ENCODE measurements at regions not wholly inside any gene's neighbourhood (a gene's known extent, or its start where the extent isn't known, plus 50 kb on each side); places are given as distances from the start of the nearest gene placed in this dataset.
"Not testable (repeated sequence)": the region's sequence is repeated elsewhere in the genome, so short reads cannot be mapped to it uniquely, and the experiment has no call there.

DNA sequence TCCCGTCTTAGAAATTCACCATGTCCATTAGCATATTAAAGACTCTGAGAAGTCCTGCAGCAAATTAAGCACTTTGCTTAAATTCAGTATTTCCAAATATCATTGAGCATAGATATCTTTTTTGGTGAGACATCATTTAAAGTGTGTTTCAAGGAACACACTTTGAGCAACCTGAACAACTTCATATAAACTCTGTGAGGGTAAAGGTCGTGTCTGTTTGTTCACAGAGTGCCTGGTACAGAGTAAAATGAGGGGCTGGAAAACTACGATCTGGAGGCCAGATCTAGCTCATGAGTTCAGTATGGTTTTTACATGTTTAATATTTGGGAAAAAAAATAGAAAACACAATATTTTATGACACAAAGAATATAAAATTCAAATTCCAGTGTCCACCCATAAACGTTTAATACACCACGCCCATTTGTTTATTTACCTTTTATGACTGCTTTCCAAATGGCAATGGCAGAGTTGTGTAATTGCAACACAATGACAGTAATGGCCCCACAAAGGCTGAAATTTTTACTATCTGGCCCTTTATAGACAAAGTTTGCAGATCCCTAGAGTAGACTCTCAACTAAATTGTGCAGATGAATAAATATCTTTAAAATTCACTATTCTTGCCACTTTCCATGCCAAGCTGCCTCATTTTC, 67.4 kb downstream of the SNTN start:
- no peak for DNase-seq (ENCODE audit: low spot score)

- not testable (repeated sequence) for DNase-seq (ENCODE audit: low spot score)
These were observed 68.5 kb downstream of the SNTN start for GRCh38 chr3:63720951-63721350.

DNA sequence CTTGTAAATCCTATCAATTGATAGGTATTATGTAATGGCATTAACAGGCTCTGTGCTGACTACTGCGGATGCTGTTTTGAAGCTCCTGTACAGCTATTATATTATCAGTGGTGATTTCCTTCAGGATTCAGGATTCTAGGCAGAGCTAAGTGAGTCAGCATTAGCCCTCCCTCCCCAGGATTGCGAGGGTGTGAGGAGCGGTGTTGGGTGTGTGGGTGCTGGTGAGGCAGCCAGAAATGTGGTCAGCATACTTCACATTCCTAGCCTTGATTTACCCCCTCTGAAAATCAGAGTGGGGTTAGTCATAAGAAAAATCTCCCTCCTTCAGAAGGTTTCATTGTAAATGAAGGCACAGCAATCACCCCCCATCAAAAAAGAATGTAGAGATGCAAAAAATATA, 72.5 kb downstream of the SNTN start:
- DNase-seq (ENCODE audit: low spot score) = no peak

DNA sequence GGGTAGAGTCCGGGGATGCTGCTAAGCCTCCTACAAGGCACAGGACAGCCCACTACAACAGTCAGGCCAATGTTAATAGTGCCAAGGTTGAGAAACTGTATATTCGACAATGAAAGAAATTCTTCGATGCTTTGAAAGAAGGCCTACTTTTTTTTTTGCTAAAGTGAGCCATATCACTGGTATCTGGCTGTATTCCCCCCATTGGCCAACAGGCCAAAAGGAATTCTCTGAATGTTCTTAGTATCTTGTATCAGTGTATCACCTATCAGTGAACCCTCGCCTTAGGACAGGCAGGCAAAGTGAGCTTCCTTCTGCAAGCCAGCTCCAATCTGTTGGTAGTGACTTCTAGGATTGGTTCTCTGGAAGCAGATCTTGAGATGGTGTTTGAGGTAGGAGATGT, 74.2 kb downstream of the SNTN start:
- no peak for DNase-seq (ENCODE audit: low spot score)

DNA sequence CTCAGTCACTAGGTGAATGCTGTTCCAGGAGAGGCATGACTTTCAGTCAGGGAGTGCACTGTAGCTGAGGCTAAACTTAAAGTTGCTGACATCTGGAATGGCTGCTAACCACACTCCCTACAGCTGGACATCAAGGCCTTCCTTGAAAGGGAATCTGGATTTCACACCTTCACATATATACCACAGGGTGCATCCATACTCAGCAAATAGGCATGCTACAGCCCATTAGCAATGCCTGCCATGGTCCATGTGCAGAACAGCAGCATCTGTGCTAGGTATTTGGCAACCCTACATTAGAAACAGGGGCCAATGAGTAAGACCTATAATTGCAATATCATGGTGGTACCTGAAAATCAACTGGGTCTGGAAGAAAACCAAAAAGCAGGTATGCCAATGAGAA, 74.8 kb downstream of the SNTN start:
- DNase-seq (ENCODE audit: low spot score) = no peak

GRCh38 chr3:63731866-63732265, 79.4 kb downstream of the SNTN start:
- DNase-seq (ENCODE audit: low spot score) = no peak

GRCh38 chr3:63733278-63733677, 80.8 kb downstream of the SNTN start:
- DNase-seq (ENCODE audit: low spot score) = not testable (repeated sequence)

DNA sequence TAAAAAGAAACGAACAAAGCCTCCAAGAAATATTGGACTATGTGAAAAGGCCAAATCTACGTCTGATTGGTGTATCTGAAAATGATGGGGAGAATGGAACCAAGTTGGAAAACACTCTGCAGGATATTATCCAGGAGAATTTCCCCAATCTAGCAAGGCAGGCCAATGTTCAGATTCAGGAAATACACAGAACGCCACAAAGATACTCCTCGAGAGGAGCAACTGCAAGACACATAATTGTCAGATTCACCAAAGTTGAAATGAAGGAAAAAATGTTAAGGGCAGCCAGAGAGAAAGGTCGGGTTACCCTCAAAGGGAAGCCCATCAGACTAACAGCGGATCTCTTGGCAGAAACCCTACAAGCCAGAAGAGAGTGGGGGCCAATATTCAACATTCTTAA, 82.2 kb downstream of the SNTN start:
- DNase-seq (ENCODE audit: low spot score) = not testable (repeated sequence)

GRCh38 chr3:63736757-63737156, 82.3 kb upstream of the C3orf49 start:
- DNase-seq (ENCODE audit: low spot score) = not testable (repeated sequence)

DNA sequence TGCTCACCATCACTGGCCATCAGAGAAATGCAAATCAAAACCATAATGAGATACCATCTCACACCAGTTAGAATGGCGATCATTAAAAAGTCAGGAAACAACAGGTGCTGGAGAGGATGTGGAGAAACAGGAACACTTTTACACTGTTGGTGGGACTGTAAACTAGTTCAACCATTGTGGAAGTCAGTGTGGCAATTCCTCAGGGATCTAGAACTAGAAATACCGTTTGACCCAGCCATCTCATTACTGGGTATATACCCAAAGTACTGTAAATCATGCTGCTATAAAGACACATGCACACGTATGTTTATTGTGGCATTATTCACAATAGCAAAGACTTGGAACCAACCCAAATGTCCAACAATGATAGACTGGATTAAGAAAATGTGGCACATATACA, 80.5 kb upstream of the C3orf49 start:
- DNase-seq (ENCODE audit: low spot score) = not testable (repeated sequence)

- DNase-seq (ENCODE audit: low spot score) = no peak
These were observed 79.6 kb upstream of the C3orf49 start for GRCh38 chr3:63739474-63739873.

DNA sequence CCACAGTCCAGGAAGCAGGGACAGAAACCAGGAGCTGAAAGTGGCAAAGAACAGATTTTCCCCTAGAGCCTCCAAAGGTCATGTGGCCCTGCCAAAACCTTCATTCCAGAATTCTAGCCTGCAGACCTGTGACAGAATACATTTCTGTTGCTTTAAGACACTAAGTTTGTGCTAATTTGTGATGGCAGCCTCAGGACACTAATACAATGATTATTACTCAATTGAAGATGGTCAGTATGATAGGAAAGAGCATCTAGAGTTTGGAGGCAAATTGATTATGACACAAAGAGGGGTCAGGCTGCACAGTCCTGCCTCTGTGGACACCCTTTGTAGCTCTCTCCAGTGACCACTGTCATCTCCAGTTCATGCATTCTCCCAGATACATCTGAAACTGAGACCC, 79.0 kb upstream of the C3orf49 start:
- DNase-seq (ENCODE audit: low spot score) = no peak

- not testable (repeated sequence) for DNase-seq (ENCODE audit: low spot score)
These were observed 74.4 kb upstream of the C3orf49 start for GRCh38 chr3:63744693-63745092.

DNA sequence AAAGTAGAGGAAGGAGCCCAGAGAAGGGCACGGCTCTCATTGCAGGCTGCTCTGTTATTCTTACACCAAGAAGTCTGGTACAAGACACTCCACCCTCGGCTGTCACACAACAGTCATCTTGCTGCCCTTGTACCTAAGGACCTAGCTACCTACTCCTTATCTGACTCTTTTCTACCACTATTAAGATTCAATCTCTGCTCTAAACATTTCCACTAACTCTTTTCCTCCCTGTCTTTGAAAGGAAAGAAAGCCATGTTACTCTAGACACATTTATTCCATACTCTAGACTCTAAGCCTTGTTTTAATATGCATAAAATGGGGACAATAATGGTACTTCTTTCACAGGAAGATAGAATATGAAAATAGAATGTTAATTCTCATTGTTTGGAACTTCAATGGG, 73.3 kb upstream of the C3orf49 start:
- DNase-seq (ENCODE audit: low spot score) = no peak

DNA sequence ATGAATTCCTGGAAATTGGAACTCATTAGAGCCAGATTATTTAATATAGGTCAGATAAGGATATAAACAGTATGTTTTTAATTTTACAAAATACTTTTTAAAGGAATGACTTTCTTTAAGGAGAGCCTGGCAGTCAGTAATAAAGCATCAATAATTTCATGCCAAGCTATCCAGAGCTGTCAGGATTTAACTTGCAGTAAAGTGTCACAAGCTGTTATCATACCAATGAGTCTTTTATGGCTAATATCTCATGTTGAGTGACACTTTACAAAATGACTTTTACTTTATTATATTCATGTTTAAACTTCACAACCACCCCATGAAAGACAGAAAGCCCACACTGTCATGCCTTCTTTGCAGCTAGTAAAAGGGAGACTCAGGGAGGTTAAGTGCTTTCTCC, 72.9 kb upstream of the C3orf49 start:
- no peak for DNase-seq (ENCODE audit: low spot score)

DNA sequence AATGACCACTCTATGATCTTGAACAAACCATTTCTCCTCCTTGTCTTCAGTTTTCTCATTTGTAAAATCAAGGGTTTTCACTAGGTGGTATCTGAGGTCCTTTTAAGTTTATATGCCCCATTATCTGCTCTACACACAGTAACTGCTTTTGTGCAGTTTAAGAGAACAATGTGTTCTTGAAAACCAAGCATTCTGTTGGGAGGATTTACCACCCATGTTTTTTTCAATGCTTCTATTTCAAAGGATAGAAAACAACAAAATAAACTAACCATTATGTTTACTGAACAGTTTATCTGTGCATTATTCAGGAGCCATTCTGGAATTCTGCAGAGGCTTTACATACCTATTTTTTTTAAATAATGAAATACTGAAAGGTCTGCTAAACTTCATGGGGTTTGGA, 67.6 kb upstream of the C3orf49 start:
- DNase-seq (ENCODE audit: low spot score) = no peak

- peak; percentile 6 for DNase-seq (ENCODE audit: low spot score)
These were observed 65.5 kb upstream of the C3orf49 start for GRCh38 chr3:63753567-63753966.

GRCh38 chr3:63753995-63754394, 65.1 kb upstream of the C3orf49 start:
- DNase-seq (ENCODE audit: low spot score) = no peak

- no peak for DNase-seq (ENCODE audit: low spot score)
These were observed 56.9 kb upstream of the C3orf49 start for GRCh38 chr3:63762180-63762579.

- no peak for DNase-seq (ENCODE audit: low spot score)
These were observed 56.1 kb upstream of the C3orf49 start for GRCh38 chr3:63762934-63763550.

DNA sequence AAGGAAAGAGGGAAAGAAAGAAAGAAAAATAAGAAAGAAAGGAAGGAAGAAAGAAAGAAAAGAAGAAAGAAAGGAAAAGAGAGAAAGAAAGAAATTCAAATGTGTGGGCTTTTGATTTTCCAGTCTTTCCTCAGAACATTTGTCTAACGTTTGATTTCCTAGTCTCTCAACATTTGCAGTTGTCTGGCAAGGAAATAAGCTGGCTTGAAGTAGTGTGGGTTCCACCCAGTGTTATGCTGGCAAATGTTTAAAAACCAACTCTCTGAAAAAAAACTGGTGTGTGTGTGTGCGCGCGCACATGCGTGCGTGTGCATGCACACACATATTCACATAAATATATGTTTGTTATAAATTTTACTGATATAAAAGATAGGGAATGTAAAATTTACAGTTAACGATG, 54.6 kb upstream of the C3orf49 start:
- no peak for DNase-seq (ENCODE audit: low spot score)

DNA sequence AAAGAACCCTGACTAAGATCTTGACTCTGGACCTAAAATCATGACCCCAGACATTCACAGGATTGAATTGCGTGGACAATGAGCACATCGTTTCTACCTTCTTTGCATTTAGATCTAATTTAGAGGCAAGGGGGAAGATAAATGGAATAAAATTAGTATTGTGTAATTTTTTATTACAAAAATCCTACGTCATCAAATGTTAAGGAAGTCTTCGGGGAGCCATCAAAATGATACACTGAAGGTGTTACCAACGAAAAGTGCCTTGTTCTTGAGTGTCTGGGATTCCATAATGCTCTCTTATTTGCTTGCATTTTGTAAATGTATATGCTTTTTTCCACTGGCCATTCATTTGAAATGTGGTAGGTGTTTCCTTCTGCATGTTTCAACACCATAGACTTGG, 52.8 kb upstream of the C3orf49 start:
- no peak for DNase-seq (ENCODE audit: low spot score)

DNA sequence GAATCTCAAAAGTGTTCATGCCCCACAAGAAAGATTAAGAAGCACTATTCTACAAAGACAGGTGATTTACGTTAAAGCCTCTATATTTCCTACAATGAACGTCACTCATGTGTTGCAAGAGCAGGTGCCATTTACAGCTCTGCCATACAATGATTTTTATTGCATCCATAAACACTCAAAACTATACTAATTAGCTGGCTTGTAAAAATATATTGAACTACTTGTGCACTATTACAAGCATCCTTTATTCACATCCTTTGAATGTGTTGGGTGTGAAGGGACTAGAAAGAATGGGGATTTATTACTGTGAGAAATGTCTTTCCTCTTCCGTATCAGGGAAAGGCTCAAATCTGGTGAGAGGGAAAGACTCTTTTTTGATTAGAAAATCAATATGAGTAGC, 50.7 kb upstream of the C3orf49 start:
- no peak for DNase-seq (ENCODE audit: low spot score)

DNA sequence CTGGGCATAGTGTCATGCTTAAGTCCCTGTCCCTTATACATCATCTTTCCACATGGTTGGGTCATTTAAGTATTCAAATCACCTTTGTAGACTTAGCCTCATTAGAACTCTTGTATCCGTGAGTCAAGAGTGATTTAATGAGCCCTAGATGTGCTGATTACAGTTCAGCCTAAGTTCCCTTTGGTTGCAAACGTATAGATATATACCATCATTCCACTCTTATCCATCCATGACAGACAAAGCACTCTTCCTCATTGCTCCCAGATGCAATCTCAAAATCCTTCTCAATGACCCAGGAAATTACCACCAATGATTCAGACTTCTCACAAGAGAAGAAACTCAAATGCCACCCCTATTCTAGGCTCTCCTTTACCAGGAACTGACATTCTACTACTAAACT, 50.2 kb upstream of the C3orf49 start:
- DNase-seq (ENCODE audit: low spot score) = no peak

Measured in umbilical cord (tissue), 1 donor.